Astrocyte (in vitro differentiated cells and primary cell): ENCODE measurements at regions not wholly inside any gene's neighbourhood (a gene's known extent, or its start where the extent isn't known, plus 50 kb on each side); places are given as distances from the start of the nearest gene placed in this dataset.

ENCODE experiments used
- DNase-seq: peaks from one replicate; pipeline ENCODE4 v3.0.0-alpha.2; 2010; ENCODE audit warnings: low read depth
- FAIRE-seq: peaks from 2 replicates; lab custom pipeline; 2011; peaks lifted over from hg19 to GRCh38; lab: Jason Lieb, UNC
- H2AFZ ChIP-seq: 2 replicates; pipeline ENCODE4 v1.6.0; 2012; ENCODE audit warnings: low read depth, low read length, inconsistent platforms
- H3K27ac ChIP-seq: 2 replicates; pipeline ENCODE4 v1.5.1; 2011; ENCODE audit warnings: low read depth, low read length, inconsistent platforms
- H3K27me3 ChIP-seq: 2 replicates; pipeline ENCODE4 v1.6.0; 2011; ENCODE audit warnings: low read length, inconsistent platforms; ENCODE audit not compliant: insufficient read depth
- H3K36me3 ChIP-seq: 2 replicates; pipeline ENCODE4 v1.5.1; 2011; ENCODE audit warnings: low read length, inconsistent platforms; ENCODE audit not compliant: insufficient read depth
- H3K4me1 ChIP-seq: 2 replicates; pipeline ENCODE4 v1.5.1; 2011; ENCODE audit warnings: low read length, inconsistent platforms; ENCODE audit not compliant: insufficient read depth
- H3K4me2 ChIP-seq: 2 replicates; pipeline ENCODE4 v1.6.0; 2012; ENCODE audit warnings: low read length, inconsistent platforms
- H3K4me3 ChIP-seq: 2 replicates; pipeline ENCODE4 v1.5.1; 2011; ENCODE audit warnings: low read depth, mild to moderate bottlenecking, low read length, inconsistent platforms; ENCODE audit not compliant: insufficient read depth
- H3K79me2 ChIP-seq: 2 replicates; pipeline ENCODE4 v1.6.0; 2012; ENCODE audit warnings: mild to moderate bottlenecking, low read length, inconsistent platforms; ENCODE audit not compliant: insufficient read depth
- H3K9ac ChIP-seq: 2 replicates; pipeline ENCODE4 v1.6.0; 2012; ENCODE audit warnings: mild to moderate bottlenecking, low read length, inconsistent platforms
- H3K9me3 ChIP-seq: 2 replicates; pipeline ENCODE4 v1.5.1; 2012; ENCODE audit warnings: low read depth, mild to moderate bottlenecking, low read length, inconsistent platforms; ENCODE audit not compliant: insufficient read depth
- H4K20me1 ChIP-seq: 2 replicates; pipeline ENCODE4 v1.6.0; 2012; ENCODE audit warnings: low read length, inconsistent platforms; ENCODE audit not compliant: insufficient read depth
- H3K27ac Mint-ChIP-seq: one replicate; pipeline ENCODE4 v1.8.0; 2021; ENCODE audit warnings: mild to moderate bottlenecking, mixed read lengths; ENCODE audit not compliant: unreplicated experiment
- H3K27me3 Mint-ChIP-seq: one replicate; pipeline ENCODE4 v1.8.0; 2021; ENCODE audit warnings: low read depth, mixed read lengths; ENCODE audit not compliant: unreplicated experiment
- H3K36me3 Mint-ChIP-seq: one replicate; pipeline ENCODE4 v1.8.0; 2021; ENCODE audit warnings: low read depth, mixed read lengths; ENCODE audit not compliant: unreplicated experiment
- H3K4me1 Mint-ChIP-seq: one replicate; pipeline ENCODE4 v1.8.0; 2021; ENCODE audit warnings: low read depth, mixed read lengths; ENCODE audit not compliant: unreplicated experiment
- H3K4me3 Mint-ChIP-seq: one replicate; pipeline ENCODE4 v1.8.0; 2021; ENCODE audit warnings: mild to moderate bottlenecking, moderate library complexity, mixed read lengths; ENCODE audit not compliant: unreplicated experiment
- H3K9me3 Mint-ChIP-seq: one replicate; pipeline ENCODE4 v1.8.0; 2021; ENCODE audit warnings: mild to moderate bottlenecking, mixed read lengths; ENCODE audit not compliant: unreplicated experiment
- EZH2 ChIP-seq: IDR thresholded peaks from 2 replicates; pipeline ENCODE4 v1.6.1; 2012; ENCODE audit warnings: mild to moderate bottlenecking, low read length, inconsistent platforms; ENCODE audit not compliant: insufficient read depth
- TF ChIP-seq, protein P1 (sequence below): IDR thresholded peaks from 2 replicates; pipeline ENCODE4 v1.5.1; 2011; ENCODE audit warnings: low read depth, mild to moderate bottlenecking, inconsistent platforms, low read length, moderate library complexity; ENCODE audit not compliant: insufficient read depth

DNA sequence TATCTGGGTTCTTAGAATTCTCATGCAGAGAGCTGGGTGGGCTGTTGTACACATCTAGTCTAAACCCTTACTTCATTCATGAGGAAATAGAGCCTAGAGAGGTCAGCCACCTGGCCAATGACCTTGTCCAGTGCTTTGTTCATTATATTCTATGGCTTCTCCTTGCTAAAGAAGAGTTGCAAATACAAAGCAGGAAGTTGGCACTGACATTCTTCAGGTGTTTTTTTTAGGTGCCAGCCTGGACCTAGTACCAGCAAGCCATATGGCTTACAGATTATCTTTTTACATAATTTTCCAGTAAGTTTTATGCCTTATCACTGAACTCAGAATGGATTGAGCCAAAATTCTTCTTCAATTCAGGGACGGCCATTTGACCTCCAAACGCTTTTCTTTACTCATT is 54.7 kb upstream of the PGM2 start:
- no peak overlapping the region for H2AFZ ChIP-seq
- H3K4me2 ChIP-seq, result no peak overlapping the region
- Mint-ChIP-seq H3K4me1 (peaks cover 1% of the 10 kb centered on the region), H3K27ac (no peak overlapping the region), H3K27me3 (peaks cover 11% of the 10 kb centered on the region), H3K9me3 (peaks cover 2% of the 10 kb centered on the region), H3K36me3 (no peaks in the 10 kb centered on the region), H3K4me3 (no peak overlapping the region)
- H3K27me3 ChIP-seq, result no peaks in the 10 kb centered on the region
- H3K79me2 ChIP-seq, result no peaks in the 10 kb centered on the region
- H3K4me1 ChIP-seq, result no peaks in the 10 kb centered on the region
- TF ChIP-seq, protein P1, sequence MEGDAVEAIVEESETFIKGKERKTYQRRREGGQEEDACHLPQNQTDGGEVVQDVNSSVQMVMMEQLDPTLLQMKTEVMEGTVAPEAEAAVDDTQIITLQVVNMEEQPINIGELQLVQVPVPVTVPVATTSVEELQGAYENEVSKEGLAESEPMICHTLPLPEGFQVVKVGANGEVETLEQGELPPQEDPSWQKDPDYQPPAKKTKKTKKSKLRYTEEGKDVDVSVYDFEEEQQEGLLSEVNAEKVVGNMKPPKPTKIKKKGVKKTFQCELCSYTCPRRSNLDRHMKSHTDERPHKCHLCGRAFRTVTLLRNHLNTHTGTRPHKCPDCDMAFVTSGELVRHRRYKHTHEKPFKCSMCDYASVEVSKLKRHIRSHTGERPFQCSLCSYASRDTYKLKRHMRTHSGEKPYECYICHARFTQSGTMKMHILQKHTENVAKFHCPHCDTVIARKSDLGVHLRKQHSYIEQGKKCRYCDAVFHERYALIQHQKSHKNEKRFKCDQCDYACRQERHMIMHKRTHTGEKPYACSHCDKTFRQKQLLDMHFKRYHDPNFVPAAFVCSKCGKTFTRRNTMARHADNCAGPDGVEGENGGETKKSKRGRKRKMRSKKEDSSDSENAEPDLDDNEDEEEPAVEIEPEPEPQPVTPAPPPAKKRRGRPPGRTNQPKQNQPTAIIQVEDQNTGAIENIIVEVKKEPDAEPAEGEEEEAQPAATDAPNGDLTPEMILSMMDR, result no peak
- TF ChIP-seq EZH2, result no peak
- no peak for FAIRE-seq
- DNase-seq, result no peak
- no peaks in the 10 kb centered on the region for H3K36me3 ChIP-seq
- no peaks in the 10 kb centered on the region for H4K20me1 ChIP-seq
- H3K27ac ChIP-seq, result no peak overlapping the region
- no peak overlapping the region for H3K4me3 ChIP-seq
- H3K9me3 ChIP-seq, result no peaks in the 10 kb centered on the region
- no peak overlapping the region for H3K9ac ChIP-seq

DNA sequence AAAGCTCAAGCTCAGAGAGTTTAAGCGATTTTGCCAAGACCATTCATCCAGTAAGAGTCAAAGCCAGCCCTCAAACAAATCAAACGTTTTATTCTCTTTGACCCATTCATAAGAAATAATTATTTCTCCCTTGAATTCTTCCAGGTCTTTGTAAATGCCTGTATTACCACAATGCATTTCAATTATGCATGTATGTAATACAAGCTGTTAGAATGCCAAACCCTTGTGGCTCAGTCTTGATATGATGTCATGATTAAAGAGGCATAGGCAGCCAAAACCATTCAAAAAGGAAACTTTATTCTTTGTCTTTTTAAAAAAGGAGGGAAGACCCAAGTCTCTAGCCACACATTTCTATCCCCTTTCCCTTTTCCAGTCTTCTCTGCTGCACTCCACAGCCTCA is 56.5 kb upstream of the PGM2 start:
- H3K4me2 ChIP-seq, result no peak overlapping the region
- Mint-ChIP-seq H3K4me3 (no peak overlapping the region), H3K27ac (peak overlapping the region; percentile 64), H3K36me3 (no peaks in the 10 kb centered on the region), H3K9me3 (peaks cover 3% of the 10 kb centered on the region), H3K27me3 (peaks cover 11% of the 10 kb centered on the region), H3K4me1 (peaks cover 1% of the 10 kb centered on the region)
- H3K9ac ChIP-seq, result peak overlapping the region; percentile 31
- DNase-seq (peak; percentile 89), FAIRE-seq (no peak)
- H3K4me3 ChIP-seq, result no peak overlapping the region
- TF ChIP-seq, protein P1, result no peak
- no peak for TF ChIP-seq EZH2
- H4K20me1 ChIP-seq, result no peaks in the 10 kb centered on the region
- no peaks in the 10 kb centered on the region for H3K36me3 ChIP-seq
- no peaks in the 10 kb centered on the region for H3K27me3 ChIP-seq
- no peak overlapping the region for H3K27ac ChIP-seq
- H2AFZ ChIP-seq, result no peak overlapping the region
- no peaks in the 10 kb centered on the region for H3K79me2 ChIP-seq
- H3K9me3 ChIP-seq, result no peaks in the 10 kb centered on the region
- H3K4me1 ChIP-seq, result no peaks in the 10 kb centered on the region

DNA sequence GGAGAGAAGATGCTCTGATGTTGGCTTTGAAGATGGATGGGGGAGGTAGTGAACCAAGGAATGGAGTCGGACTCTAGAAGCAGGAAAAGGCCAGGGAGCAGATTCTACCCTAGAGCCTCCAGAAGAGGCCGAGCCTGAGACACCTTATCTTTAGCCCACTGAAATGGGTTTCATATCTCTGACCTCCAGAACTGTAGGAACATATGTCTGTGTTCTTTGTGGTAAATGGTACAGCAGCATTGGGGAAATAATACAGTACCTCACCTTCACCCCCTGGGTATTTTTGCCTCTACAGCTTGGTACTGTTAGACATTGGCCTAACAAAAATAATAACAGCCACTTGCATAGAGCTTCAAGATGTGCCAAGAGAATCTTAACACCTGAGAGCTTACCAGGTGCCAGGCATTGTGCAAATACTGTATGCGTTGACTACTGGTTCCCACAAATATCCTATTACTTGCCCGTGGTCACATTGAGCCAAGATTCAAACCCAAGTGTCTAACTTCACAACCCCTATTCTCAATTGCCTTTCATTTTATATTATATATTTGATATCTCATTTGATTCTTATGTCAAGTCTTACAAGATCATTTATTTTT is 57.0 kb upstream of the PGM2 start:
- H3K9me3 ChIP-seq, result no peaks in the 10 kb centered on the region
- H2AFZ ChIP-seq, result no peak overlapping the region
- Mint-ChIP-seq H3K27ac (no peak overlapping the region), H3K27me3 (peaks cover 11% of the 10 kb centered on the region), H3K9me3 (peaks cover 3% of the 10 kb centered on the region), H3K4me1 (peaks cover 1% of the 10 kb centered on the region), H3K4me3 (no peak overlapping the region), H3K36me3 (no peaks in the 10 kb centered on the region)
- TF ChIP-seq, protein P1, result no peak
- no peak for TF ChIP-seq EZH2
- no peaks in the 10 kb centered on the region for H3K79me2 ChIP-seq
- H3K36me3 ChIP-seq, result no peaks in the 10 kb centered on the region
- H3K27ac ChIP-seq, result no peak overlapping the region
- DNase-seq (peak; percentile 16), FAIRE-seq (no peak)
- H3K4me2 ChIP-seq, result no peak overlapping the region
- no peak overlapping the region for H3K4me3 ChIP-seq
- H3K4me1 ChIP-seq, result no peaks in the 10 kb centered on the region
- H4K20me1 ChIP-seq, result no peaks in the 10 kb centered on the region
- no peak overlapping the region for H3K9ac ChIP-seq
- H3K27me3 ChIP-seq, result no peaks in the 10 kb centered on the region
